NB4 (cell line): ENCODE measurements at regions not wholly inside any gene's neighbourhood (a gene's known extent, or its start where the extent isn't known, plus 50 kb on each side); places are given as distances from the start of the nearest gene placed in this dataset.

ENCODE experiments used
- DNase-seq: peaks from one replicate; pipeline ENCODE4 v3.0.0; 2010; ENCODE audit warnings: low read depth
- H3K4me3 ChIP-seq: one replicate; pipeline ENCODE4 v1.5.1; 2011; ENCODE audit warnings: mild to moderate bottlenecking, low read depth, low read length, moderate library complexity
- CTCF ChIP-seq: IDR thresholded peaks from one replicate; pipeline ENCODE4 v1.5.1; 2012; ENCODE audit warnings: low read depth, low read length
- MAX ChIP-seq: IDR thresholded peaks from 2 replicates; pipeline ENCODE4 v1.6.1; 2011; ENCODE audit warnings: low read depth, low read length
- MYC ChIP-seq: IDR thresholded peaks from 2 replicates; pipeline ENCODE4 v1.6.1; 2011; ENCODE audit warnings: low read depth, low read length
- POLR2A ChIP-seq: IDR thresholded peaks from 2 replicates; pipeline ENCODE4 v1.6.1; 2011; ENCODE audit warnings: mild to moderate bottlenecking; ENCODE audit not compliant: insufficient read length; ENCODE audit errors: extremely low read depth

GRCh38 chr10:10479465-10479864, 538.2 kb upstream of the CELF2 start:
- H3K4me3 ChIP-seq, result no peak overlapping the region
- DNase-seq, result no peak
- TF ChIP-seq MYC, result no peak
- no peak for TF ChIP-seq MAX
- no peak for TF ChIP-seq CTCF
- no peak for TF ChIP-seq POLR2A

GRCh38 chr10:10482613-10483012, 535.1 kb upstream of the CELF2 start:
- DNase-seq, result no peak
- TF ChIP-seq MAX (no peak), CTCF (no peak), POLR2A (no peak), MYC (no peak)
- no peak overlapping the region for H3K4me3 ChIP-seq

GRCh38 chr10:10489076-10489475, 528.6 kb upstream of the CELF2 start:
- no peak overlapping the region for H3K4me3 ChIP-seq
- no peak for DNase-seq
- TF ChIP-seq CTCF, result no peak
- TF ChIP-seq MAX, result no peak
- TF ChIP-seq MYC, result no peak
- TF ChIP-seq POLR2A, result no peak

- DNase-seq, result no peak
- TF ChIP-seq POLR2A, result no peak
- no peak for TF ChIP-seq MAX
- TF ChIP-seq CTCF, result no peak
- no peak for TF ChIP-seq MYC
- H3K4me3 ChIP-seq, result no peak overlapping the region
Measured at GRCh38 chr10:10489805-10490571, 527.7 kb upstream of the CELF2 start.

- TF ChIP-seq POLR2A (no peak), CTCF (no peak), MYC (no peak), MAX (no peak)
- DNase-seq, result no peak
- no peak overlapping the region for H3K4me3 ChIP-seq
Measured at GRCh38 chr10:10490581-10490980, 527.1 kb upstream of the CELF2 start.

- no peak overlapping the region for H3K4me3 ChIP-seq
- no peak for DNase-seq
- TF ChIP-seq MYC (no peak), POLR2A (no peak)
Measured at GRCh38 chr10:10492420-10492819, 525.3 kb upstream of the CELF2 start.
